ENCODE measurements at regions not wholly inside any gene's neighbourhood (a gene's known extent, or its start where the extent isn't known, plus 50 kb on each side); places are given as distances from the start of the nearest gene placed in this dataset.

- H3K4me1 ChIP-seq, result no peaks in the 10 kb centered on the region
- no peak for ATAC-seq
- H3K27me3 ChIP-seq, result no peaks in the 10 kb centered on the region
- no peaks in the 10 kb centered on the region for H3K36me3 ChIP-seq
- H3K4me3 ChIP-seq, result no peak overlapping the region
- intact Hi-C loops (cut with DNase I), result no loop called here
- no peak for TF ChIP-seq POLR2A (IDR thresholded peaks at IDR 0.05)
- TF ChIP-seq CTCF (IDR thresholded peaks at IDR 0.05), result no peak
- no peak overlapping the region for H3K27ac ChIP-seq
- WGBS (ENCODE audit: insufficient coverage, low coverage, low lambda C conversion rate, missing lambda C conversion rate), result 49% methylated on average over 4 of the region's 4 CpGs
- DNase-seq, result no peak
- H3K9me3 ChIP-seq, result no peaks in the 10 kb centered on the region
Measured at GRCh38 chr1:191675856-191676783, 482.1 kb upstream of the RGS18 start.

- Histone ChIP-seq H3K9me3 (no peaks in the 10 kb centered on the region), H3K36me3 (no peaks in the 10 kb centered on the region), H3K4me3 (no peak overlapping the region), H3K4me1 (no peaks in the 10 kb centered on the region), H3K27me3 (no peaks in the 10 kb centered on the region), H3K27ac (no peak overlapping the region)
- intact Hi-C loops (cut with DNase I), result no loop called here
- TF ChIP-seq POLR2A (IDR thresholded peaks at IDR 0.05) (no peak), CTCF (IDR thresholded peaks at IDR 0.05) (no peak)
- 31% methylated on average over 1 of the region's 1 CpG for WGBS (ENCODE audit: insufficient coverage, low coverage, low lambda C conversion rate, missing lambda C conversion rate)
- DNase-seq, result no peak
- no peak for ATAC-seq
Measured at GRCh38 chr1:191685669-191686068, 472.6 kb upstream of the RGS18 start.

GRCh38 chr1:191687721-191688120 lies 470.5 kb upstream of the RGS18 start:
- ATAC-seq, result no peak
- Histone ChIP-seq H3K9me3 (no peaks in the 10 kb centered on the region), H3K36me3 (no peaks in the 10 kb centered on the region), H3K4me1 (no peaks in the 10 kb centered on the region), H3K4me3 (no peak overlapping the region), H3K27me3 (no peaks in the 10 kb centered on the region), H3K27ac (no peak overlapping the region)
- TF ChIP-seq POLR2A (IDR thresholded peaks at IDR 0.05) (no peak), CTCF (IDR thresholded peaks at IDR 0.05) (no peak)
- WGBS (ENCODE audit: insufficient coverage, low coverage, low lambda C conversion rate, missing lambda C conversion rate), result 20% methylated on average over 3 of the region's 3 CpGs
- intact Hi-C loops (cut with DNase I), result no loop called here
- no peak for DNase-seq

GRCh38 chr1:191690931-191691330 lies 467.3 kb upstream of the RGS18 start:
- H3K4me1 ChIP-seq, result no peaks in the 10 kb centered on the region
- ATAC-seq, result no peak
- H3K4me3 ChIP-seq, result no peak overlapping the region
- H3K27me3 ChIP-seq, result no peaks in the 10 kb centered on the region
- no peak for DNase-seq
- no peaks in the 10 kb centered on the region for H3K9me3 ChIP-seq
- H3K36me3 ChIP-seq, result no peaks in the 10 kb centered on the region
- no peak overlapping the region for H3K27ac ChIP-seq
- TF ChIP-seq POLR2A (IDR thresholded peaks at IDR 0.05) (no peak), CTCF (IDR thresholded peaks at IDR 0.05) (no peak)
- intact Hi-C loops (cut with DNase I), result no loop called here
